Liver (tissue), 8 donors: ENCODE measurements at regions not wholly inside any gene's neighbourhood (a gene's known extent, or its start where the extent isn't known, plus 50 kb on each side); places are given as distances from the start of the nearest gene placed in this dataset.

Source experiments
- DNase-seq: peaks from one replicate; pipeline ENCODE4 v3.0.0-alpha.2; 2017; ENCODE audit warnings: low spot score
- H3K27ac ChIP-seq, 2 donors: one replicate each; pipeline ENCODE4 v1.7.0; 2013; ENCODE audit warnings: inconsistent platforms in 2 of 2, low read length in 2 of 2, control low read depth in 1 of 2, low read depth in 1 of 2, mild to moderate bottlenecking in 1 of 2
- H3K27me3 ChIP-seq, 4 donors: one replicate each; pipeline versions ENCODE4 v1.6.1 to v1.7.0; 2013; ENCODE audit warnings: low read length in 3 of 4, inconsistent platforms in 1 of 4, mild to moderate bottlenecking in 1 of 4, moderate library complexity in 1 of 4; ENCODE audit not compliant: control insufficient read depth in 4 of 4, insufficient read depth in 4 of 4
- H3K36me3 ChIP-seq, 4 donors: one replicate each; pipeline versions ENCODE4 v1.6.1 to v1.7.0; 2013; ENCODE audit warnings: low read length in 3 of 4, mild to moderate bottlenecking in 3 of 4, low read depth in 1 of 4, moderate library complexity in 1 of 4; ENCODE audit not compliant: control insufficient read depth in 4 of 4, insufficient read depth in 3 of 4
- H3K4me1 ChIP-seq, 4 donors: one replicate each; pipeline versions ENCODE4 v1.6.1 to v1.7.0; 2013; ENCODE audit warnings: low read length in 3 of 4, mild to moderate bottlenecking in 3 of 4, moderate library complexity in 1 of 4; ENCODE audit not compliant: control insufficient read depth in 4 of 4, insufficient read depth in 4 of 4
- H3K4me3 ChIP-seq, 3 donors: one replicate each; pipeline versions ENCODE4 v1.6.1 to v1.7.0; 2013; ENCODE audit warnings: low read length in 3 of 3, control low read depth in 1 of 3, low read depth in 1 of 3, mild to moderate bottlenecking in 1 of 3
- H3K9ac ChIP-seq, 2 donors: one replicate each; pipeline ENCODE4 v1.7.0; 2013; ENCODE audit warnings: low read length in 2 of 2, mild to moderate bottlenecking in 2 of 2, moderate library complexity in 2 of 2, control low read depth in 1 of 2, low read depth in 1 of 2
- H3K9me3 ChIP-seq, 4 donors: one replicate each; pipeline versions ENCODE4 v1.6.1 to v1.7.0; 2013; ENCODE audit warnings: low read length in 3 of 4; ENCODE audit not compliant: control insufficient read depth in 4 of 4
- CTCF ChIP-seq: fragments of 150-350 bp; IDR thresholded peaks from 2 replicates; pipeline ENCODE4 v1.5.1; 2017; ENCODE audit warnings: improper control_type of control experiment, low read depth, low read length; ENCODE audit not compliant: missing input control
- EGR1 ChIP-seq, 2 donors: IDR thresholded peaks; 2 replicates each; pipeline ENCODE4 v1.6.1; 2016 to 2018; ENCODE audit warnings: antibody characterized with exemption in 2 of 2, low read depth in 2 of 2
- FOXA1 ChIP-seq: IDR thresholded peaks from 2 replicates; pipeline ENCODE4 v1.6.1; 2016; ENCODE audit warnings: antibody characterized with exemption
- FOXA2 ChIP-seq: IDR thresholded peaks from 2 replicates; pipeline ENCODE4 v1.6.1; 2016; ENCODE audit warnings: antibody characterized with exemption
- GABPA ChIP-seq, 2 donors: IDR thresholded peaks in 1 of 2; conservative IDR thresholded peaks in 1 of 2; 2 replicates each; pipeline ENCODE4 v1.6.1; 2016; ENCODE audit warnings: antibody characterized with exemption in 2 of 2, mild to moderate bottlenecking in 1 of 2, moderate library complexity in 1 of 2
- JUND ChIP-seq, 2 donors: IDR thresholded peaks; 2 replicates each; pipeline ENCODE4 v1.6.1; 2016; ENCODE audit warnings: antibody characterized with exemption in 2 of 2
- MAX ChIP-seq: IDR thresholded peaks from 2 replicates; pipeline ENCODE4 v1.6.1; 2016; ENCODE audit warnings: antibody characterized with exemption
- NR2F2 ChIP-seq: IDR thresholded peaks from 2 replicates; pipeline ENCODE4 v1.6.1; 2016; ENCODE audit warnings: antibody characterized with exemption
- RAD21 ChIP-seq, 2 donors: IDR thresholded peaks; 2 replicates each; pipeline ENCODE4 v1.6.1; 2016; ENCODE audit warnings: antibody characterized with exemption in 2 of 2, mild to moderate bottlenecking in 2 of 2
- REST ChIP-seq: IDR thresholded peaks from 2 replicates; pipeline ENCODE4 v1.6.1; 2016; ENCODE audit warnings: antibody characterized with exemption, mild to moderate bottlenecking
- TAF1 ChIP-seq: conservative IDR thresholded peaks from 2 replicates; pipeline ENCODE4 v1.6.1; 2016; ENCODE audit warnings: antibody characterized with exemption, mild to moderate bottlenecking
- YY1 ChIP-seq: IDR thresholded peaks from 2 replicates; pipeline ENCODE4 v1.6.1; 2016; ENCODE audit warnings: antibody characterized with exemption, mild to moderate bottlenecking
- ZBTB33 ChIP-seq: IDR thresholded peaks from 2 replicates; pipeline ENCODE4 v1.6.1; 2016; ENCODE audit warnings: antibody characterized with exemption
- WGBS: extraction: QIAGEN DNeasy Blood & Tissue Kit; methylation state at CpG from one replicate; pipeline ENCODE4 v1.1.7; 2013; 5-methylcytosine and 5-hydroxymethylcytosine counted together
- TF ChIP-seq, protein P1 (sequence below): IDR thresholded peaks from 2 replicates; pipeline ENCODE4 v1.6.1; 2016; ENCODE audit warnings: antibody characterized with exemption
- donor health status: healthy.
- donor health status: healthy.
- donor health status: healthy.
- donor health status: healthy.
- donor health status: healthy.

DNA sequence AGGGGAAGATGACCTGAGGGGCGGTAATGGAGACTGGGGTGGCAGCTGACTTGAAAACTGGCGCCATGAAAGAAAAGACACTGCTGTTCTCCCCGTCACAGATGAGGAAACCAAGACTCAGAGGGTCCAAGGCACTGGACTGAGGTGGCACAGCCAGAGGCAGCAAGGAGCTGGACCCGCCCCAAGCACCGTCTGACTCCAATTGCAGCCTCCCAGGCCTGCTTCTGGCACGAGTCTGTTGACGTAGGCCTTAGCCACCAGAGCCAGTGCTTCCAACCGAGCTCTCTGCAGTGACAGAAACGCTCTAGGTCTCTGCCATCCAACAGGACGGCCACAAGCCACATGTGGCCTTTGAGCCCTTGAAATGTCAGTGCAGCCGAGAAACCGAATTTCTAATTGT lies 193.2 kb downstream of the OLFM1 start:
- Histone ChIP-seq H3K9ac (no peak overlapping the region), H3K36me3 (no peaks in the 10 kb centered on the region), H3K4me3 (no peak overlapping the region), H3K4me1 (peaks cover 0 to 9% (median 6%) of the 10 kb centered on the region in 4 donors), H3K27me3 (no peaks in the 10 kb centered on the region), H3K27ac (no peak overlapping the region), H3K9me3 (no peaks in the 10 kb centered on the region)
- TF ChIP-seq JUND (IDR thresholded peaks at IDR 0.05) (no peak), TAF1 (no peak), NR2F2 (no peak), ZBTB33 (no peak), FOXA2 (no peak), MAX (no peak), EGR1 (IDR thresholded peaks at IDR 0.05; ENCODE audit: low read depth in 2 of 2) (no peak), CTCF (no peak), FOXA1 (no peak), GABPA (IDR thresholded peaks at IDR 0.05 in 1 of 2, conservative IDR thresholded peaks at IDR 0.05 in 1 of 2) (no peak), RAD21 (IDR thresholded peaks at IDR 0.05) (no peak), REST (no peak), YY1 (no peak)
- TF ChIP-seq, protein P1, sequence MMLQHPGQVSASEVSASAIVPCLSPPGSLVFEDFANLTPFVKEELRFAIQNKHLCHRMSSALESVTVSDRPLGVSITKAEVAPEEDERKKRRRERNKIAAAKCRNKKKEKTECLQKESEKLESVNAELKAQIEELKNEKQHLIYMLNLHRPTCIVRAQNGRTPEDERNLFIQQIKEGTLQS = no peak
- 91% methylated on average over 12 of the region's 12 CpGs for WGBS
- no peak for DNase-seq

DNA sequence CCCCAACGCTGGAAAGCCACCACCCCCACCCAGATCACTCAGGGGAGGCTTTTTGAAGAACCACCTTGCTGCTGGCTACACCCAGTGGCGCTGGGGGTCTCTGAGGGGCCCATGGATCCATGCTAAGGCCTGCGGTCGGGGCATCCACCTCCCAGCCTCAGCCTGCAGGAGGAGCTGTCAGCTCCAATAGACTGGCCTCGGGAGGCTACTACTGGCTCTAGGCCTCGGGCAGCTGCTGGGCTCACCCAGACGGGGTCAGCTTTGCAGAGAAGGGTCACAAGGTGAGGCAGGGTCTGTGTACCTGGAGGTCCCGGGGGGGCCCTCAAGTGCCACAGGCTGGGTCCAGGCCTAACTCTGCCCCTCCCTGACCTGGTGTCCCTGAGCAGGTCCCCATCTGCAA lies 193.7 kb downstream of the OLFM1 start:
- H3K4me3 ChIP-seq = no peak overlapping the region
- no peak overlapping the region for H3K9ac ChIP-seq
- H3K27me3 ChIP-seq = no peaks in the 10 kb centered on the region
- no peaks in the 10 kb centered on the region for H3K9me3 ChIP-seq
- no peak for TF ChIP-seq MAX
- WGBS = 78% methylated on average over 8 of the region's 8 CpGs
- H3K36me3 ChIP-seq = no peaks in the 10 kb centered on the region
- peaks cover 0 to 9% (median 6%) of the 10 kb centered on the region in 4 donors for H3K4me1 ChIP-seq
- no peak overlapping the region for H3K27ac ChIP-seq
- DNase-seq = no peak
